Testis (tissue), 2 donors: ENCODE measurements at regions not wholly inside any gene's neighbourhood (a gene's known extent, or its start where the extent isn't known, plus 50 kb on each side); places are given as distances from the start of the nearest gene placed in this dataset.

Experiments
- CTCF ChIP-seq, 3 experiments: fragments of 450-650 bp in 2 of 3; fragments of 200-600 bp in 1 of 3; sonication (generic) in 1 of 3; IDR thresholded peaks; one replicate each; pipeline ENCODE4 v1.5.1; 2016 to 2019; ENCODE audit warnings: antibody characterized with exemption in 3 of 3, mild to moderate bottlenecking in 2 of 3, moderate library complexity in 1 of 3
- POLR2A ChIP-seq: fragments of 450-650 bp; IDR thresholded peaks from one replicate; pipeline ENCODE4 v1.6.1; 2017; ENCODE audit warnings: antibody characterized with exemption, mild to moderate bottlenecking, moderate library complexity

GRCh38 chr1:222187566-222188332 lies 360.2 kb downstream of the HHIPL2 start:
- TF ChIP-seq CTCF (IDR thresholded peaks at IDR 0.05) (no peak), POLR2A (no peak)
